PFSK-1 (cell line): ENCODE measurements at regions not wholly inside any gene's neighbourhood (a gene's known extent, or its start where the extent isn't known, plus 50 kb on each side); places are given as distances from the start of the nearest gene placed in this dataset.

Experiments used
- POLR2AphosphoS5 ChIP-seq: IDR thresholded peaks from 2 replicates; pipeline ENCODE4 v1.6.1; 2012; ENCODE audit warnings: low read depth, mild to moderate bottlenecking, control low read depth, low read length, moderate library complexity
- TAF1 ChIP-seq: IDR thresholded peaks from 2 replicates; pipeline ENCODE4 v1.6.1; 2012; ENCODE audit warnings: low read length, control low read depth, borderline replicate concordance; ENCODE audit not compliant: insufficient read depth

GRCh38 chr13:81957121-81957520, 1616.2 kb upstream of the SPRY2 start:
- no peak for TF ChIP-seq TAF1
- TF ChIP-seq POLR2AphosphoS5 = no peak
